ENCODE measurements at regions not wholly inside any gene's neighbourhood (a gene's known extent, or its start where the extent isn't known, plus 50 kb on each side); places are given as distances from the start of the nearest gene placed in this dataset.
"Not testable (repeated sequence)": the region's sequence is repeated elsewhere in the genome, so short reads cannot be mapped to it uniquely, and the experiment has no call there.

- DNase-seq = no peak
These were observed 89.1 kb upstream of the LIFR start for GRCh38 chr5:38645508-38645907.

DNA sequence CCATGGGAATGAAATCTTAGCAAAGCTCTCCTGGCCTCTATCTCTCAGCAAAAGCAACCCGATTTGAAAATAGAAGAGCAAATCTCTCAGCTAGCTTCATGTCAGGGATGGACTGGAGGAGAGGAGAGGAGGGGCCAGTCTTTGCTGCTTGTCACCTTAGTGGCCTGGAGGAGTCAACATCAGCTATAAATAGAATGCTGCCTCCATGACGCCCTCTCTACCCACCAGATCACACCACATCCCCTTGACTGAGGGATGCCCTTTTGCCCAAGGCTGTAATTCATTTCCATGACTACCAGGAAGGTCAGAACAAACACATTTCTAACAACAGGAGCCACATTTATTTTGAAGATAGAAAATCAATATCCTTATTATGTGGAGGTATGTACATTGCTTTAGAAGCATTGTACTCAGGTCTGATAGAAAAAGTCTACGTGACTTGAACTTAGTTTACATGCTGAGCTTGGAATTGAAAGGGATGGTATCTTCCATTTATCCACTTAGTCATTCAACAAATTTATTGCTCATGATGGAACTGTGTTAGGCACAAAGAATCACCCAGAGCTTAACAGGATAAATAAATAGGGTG is 92.4 kb upstream of the LIFR start:
- DNase-seq = peak; percentile 95

DNA sequence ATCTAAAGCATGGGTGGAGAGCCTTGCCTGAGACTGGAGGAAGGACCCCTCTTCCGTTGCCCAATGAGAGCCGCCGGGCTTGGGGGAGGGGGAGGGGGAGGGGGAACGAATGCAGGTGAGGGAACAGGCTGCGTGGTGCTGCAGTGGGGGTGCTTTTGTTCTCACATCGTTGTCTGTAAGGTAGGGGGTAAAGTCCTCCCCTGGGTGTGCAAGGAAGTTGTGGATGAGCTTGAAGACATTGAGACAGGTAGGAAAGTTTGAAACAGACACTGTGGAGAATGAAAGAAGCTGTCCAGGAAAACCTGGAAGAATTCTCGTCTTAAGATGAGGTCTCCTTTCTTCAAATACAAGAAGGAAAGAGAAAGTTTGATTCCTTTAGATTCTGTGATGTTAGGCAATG is 94.1 kb upstream of the LIFR start:
- no peak for DNase-seq

DNA sequence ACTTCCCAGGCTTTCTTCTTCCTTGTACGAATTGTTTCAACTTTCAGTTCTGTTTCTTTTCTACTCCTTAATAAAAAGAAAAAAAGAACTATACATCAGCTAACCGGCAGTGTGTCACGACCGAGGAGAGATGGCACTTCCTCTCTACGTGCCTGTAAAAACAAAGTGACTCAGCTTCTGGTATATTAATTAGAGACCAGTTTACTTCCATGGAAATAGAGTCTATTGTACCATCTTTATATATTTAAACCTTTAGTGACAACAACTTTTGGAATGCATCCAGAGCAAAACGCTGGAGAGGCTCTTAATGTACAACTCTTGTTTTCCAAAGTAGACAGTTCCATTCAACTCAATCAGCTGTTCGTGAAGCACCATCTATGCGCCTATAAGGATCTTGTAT is 94.5 kb upstream of the LIFR start:
- DNase-seq = no peak

GRCh38 chr5:38651806-38652205 is 95.4 kb upstream of the LIFR start:
- DNase-seq = no peak

GRCh38 chr5:38653389-38653788 is 96.9 kb upstream of the LIFR start:
- DNase-seq = no peak

GRCh38 chr5:38655691-38656090 is 99.2 kb upstream of the LIFR start:
- no peak for DNase-seq

DNA sequence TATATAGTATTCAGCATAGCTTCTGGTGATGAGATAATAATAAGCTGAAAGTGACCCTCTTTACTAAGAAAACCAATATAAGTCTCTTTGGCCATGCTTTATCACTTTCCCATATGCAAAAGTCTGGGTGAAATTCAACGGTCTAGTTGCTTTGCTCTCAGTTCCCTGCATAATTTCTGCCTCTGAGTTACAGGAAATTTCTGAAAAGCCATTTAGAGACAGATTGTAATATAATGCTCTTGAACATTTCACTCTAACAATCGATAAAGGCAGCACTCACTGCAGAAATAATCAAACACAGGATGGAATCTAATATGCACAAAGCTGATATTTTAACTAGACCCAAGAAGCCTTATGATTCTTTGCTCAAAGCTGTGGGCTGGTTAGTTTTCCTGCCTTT is 100.1 kb upstream of the LIFR start:
- no peak for DNase-seq

DNA sequence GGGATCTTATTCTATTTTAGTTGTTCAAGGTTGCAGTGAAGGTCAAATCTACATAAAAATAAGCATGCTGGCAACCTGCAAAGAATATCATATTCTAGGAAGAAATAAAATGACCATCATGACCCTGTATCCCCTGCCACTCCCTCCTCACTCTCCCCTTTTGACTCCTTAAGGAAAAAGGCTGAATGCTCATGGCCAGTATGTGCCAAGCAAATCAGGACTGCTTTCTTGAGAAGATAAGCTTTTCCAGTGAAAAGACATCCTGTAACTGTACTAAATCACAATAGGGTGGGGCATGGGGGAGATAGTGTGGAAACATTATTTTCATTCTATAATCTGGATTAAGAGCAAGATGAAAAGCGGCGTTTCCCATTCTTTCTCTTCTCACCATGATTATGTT is 100.6 kb upstream of the LIFR start:
- DNase-seq = no peak

GRCh38 chr5:38660194-38660668 is 103.8 kb upstream of the LIFR start:
- DNase-seq = peak; percentile 99

DNA sequence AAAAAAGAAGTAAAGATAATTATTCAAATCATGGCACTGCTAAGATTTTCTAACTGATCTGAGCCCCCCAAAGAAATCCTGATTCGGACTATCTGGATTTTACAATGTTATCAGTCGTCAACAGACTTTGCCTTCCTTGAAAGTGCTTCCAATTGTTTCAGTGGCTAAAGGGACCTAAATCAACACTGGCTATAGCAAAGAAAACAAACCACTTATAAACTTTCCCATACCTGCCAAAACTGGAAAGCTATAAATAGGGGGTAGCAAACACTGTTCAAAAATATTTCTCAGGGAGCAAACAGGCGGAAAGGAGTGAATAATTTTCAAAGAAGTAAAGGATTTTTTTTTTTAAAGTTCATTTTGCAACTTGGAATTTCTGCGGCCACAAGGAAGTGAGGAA is 105.6 kb upstream of the LIFR start:
- DNase-seq = no peak

GRCh38 chr5:38663249-38663648 is 106.8 kb upstream of the LIFR start:
- no peak for DNase-seq

DNA sequence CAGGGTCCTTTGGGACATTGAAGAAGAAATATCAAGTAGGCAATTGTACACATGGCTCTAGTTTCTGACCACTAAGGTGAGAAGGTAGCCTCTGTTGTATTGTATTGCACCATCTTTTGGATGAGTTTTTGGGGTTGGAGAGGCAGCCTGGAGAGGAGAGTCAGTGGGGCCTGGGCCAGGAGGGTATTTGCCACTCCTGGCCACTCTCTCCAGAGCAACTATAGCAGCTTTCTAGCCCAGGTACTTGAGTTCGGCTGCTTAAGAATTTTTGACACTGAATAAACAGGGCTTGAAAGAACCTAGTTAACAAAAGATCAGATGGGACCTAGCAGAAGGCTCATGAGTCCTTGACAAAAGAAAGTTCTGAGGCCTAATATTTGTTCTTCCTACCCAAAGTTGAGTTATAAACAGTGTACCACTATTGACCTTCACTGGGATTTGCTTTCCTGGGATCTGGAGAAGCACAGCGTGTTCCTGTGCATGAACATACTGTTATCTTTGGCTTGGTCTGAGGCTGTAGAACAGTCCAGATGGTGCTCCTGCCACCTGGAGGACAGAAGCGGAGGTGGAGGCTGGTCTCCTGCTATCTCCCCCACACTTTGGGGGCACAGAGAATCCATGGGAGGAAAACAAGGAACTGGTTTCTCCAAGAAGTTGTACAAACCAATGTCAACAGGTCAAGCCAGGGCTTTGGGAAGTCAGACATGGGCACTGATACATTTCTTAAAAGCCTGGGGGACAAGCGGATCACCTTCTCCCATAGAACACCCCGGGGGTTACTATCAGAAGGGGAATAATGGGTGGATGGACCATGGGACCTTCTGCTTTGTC is 110.4 kb upstream of the LIFR start:
- DNase-seq = no peak

- no peak for DNase-seq
These were observed 111.0 kb upstream of the LIFR start for GRCh38 chr5:38667499-38667776.

GRCh38 chr5:38669361-38669880 is 113.0 kb upstream of the LIFR start:
- DNase-seq = no peak

DNA sequence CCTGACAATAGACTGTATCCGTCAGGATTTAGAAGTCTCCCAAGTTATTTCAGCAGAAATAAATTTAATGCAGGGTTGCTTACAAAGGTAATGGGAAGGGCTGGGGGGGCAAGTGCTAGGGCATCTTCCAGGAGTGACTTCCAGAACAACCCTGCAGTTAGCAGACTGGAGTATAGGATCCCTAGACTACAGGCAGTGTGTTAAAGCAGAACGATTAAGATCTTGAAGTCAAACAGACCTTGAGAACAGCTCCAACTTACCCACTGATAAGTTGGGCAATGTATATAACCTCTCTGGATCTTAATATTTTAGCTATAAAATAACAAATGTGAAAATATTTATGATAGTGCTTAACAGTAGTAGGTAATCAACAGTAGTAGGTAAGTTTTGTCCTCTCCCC is 113.6 kb upstream of the LIFR start:
- DNase-seq = no peak

DNA sequence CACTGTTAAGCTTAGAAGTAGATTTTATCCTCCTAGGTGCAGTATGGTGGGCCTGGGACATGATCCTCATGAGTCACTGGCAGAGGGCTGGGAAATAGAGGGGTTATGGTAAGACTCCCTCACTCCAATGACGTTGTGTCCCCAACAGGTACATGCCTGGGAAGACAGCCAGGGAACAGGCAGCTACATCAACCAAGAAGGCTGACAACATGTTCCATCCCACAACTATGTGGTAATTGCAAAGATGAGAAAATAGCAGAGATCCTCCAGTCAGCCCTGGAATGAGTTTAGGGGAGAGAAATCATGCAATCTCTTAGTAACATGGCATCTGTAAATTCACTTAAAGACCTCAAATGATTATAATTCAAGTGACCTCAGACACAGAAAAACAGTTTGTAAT is 114.4 kb upstream of the LIFR start:
- DNase-seq = no peak

DNA sequence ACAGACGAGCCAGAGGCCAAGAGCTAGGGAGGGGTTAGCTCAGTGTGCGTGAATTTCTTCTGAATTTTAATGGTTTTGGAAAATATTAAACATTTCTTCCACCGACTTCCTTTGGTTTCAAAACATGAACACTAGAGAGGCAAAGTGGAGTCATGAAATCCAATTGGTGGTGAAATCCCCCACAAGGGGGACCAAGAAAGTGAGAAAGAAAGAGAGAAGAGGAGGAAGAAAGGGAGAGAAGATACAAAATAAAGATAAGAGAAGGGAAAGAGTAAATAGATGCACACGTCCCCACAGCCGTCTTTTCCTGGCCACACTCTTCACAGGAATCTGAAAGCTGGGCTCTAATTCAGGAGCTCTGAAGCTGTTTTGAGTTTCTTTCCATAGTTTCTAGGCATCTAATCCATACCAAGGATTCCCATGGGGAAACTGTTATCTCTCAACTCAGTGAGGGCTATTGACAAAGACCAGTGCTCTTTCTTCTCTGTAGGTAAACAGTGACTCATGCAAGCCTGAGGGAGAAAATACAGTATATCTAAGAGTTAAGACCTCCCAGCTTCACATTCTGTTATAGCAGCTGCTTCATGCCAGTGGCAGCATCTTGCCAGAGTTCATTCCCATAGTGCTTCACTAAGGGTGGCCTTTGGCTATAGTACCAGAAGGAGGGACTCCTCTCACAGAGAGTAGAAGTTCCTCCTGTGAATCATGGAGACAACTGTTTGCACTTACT is 115.8 kb upstream of the LIFR start:
- no peak for DNase-seq

DNA sequence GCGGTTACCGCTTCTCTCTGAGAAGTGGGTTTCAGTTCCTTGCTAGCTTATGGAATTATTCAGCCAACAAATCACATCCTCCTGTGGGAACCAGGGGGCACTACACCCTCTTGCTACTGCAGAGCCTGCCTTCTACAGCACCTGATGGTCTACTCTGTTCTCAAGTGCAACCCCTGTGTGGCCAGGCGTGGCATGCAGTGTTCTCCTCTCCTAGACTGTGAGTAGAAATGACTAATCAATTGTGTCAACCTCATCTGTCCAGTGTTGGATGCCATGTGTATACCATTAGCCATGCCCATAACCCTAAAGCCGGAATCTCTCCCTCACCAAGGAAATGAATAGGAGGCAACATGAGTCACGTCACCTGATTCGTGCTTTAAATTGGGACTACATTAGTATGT is 117.2 kb upstream of the LIFR start:
- DNase-seq = no peak

GRCh38 chr5:38675443-38675842 is 119.0 kb upstream of the LIFR start:
- DNase-seq = no peak

- no peak for DNase-seq
These were observed 121.2 kb upstream of the LIFR start for GRCh38 chr5:38677636-38678035.

DNA sequence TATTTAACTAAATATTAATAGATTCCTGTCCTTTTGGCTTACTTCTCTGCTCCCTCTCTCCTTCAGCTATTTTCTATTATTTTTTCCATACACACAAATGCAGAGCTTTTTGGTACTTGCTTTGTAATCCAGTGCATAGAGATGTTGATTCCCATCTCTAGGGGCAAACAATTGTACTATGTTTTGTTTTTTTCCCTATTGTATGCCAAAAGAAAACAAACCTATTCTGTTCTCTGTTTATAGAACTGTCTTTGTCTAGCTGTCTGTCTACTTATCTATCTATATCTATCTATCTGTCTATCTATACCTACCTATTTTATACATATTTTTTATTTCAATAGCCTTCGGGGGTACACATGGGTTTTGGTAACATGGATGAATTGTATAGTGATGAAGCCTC is 121.6 kb upstream of the LIFR start:
- no peak for DNase-seq

DNA sequence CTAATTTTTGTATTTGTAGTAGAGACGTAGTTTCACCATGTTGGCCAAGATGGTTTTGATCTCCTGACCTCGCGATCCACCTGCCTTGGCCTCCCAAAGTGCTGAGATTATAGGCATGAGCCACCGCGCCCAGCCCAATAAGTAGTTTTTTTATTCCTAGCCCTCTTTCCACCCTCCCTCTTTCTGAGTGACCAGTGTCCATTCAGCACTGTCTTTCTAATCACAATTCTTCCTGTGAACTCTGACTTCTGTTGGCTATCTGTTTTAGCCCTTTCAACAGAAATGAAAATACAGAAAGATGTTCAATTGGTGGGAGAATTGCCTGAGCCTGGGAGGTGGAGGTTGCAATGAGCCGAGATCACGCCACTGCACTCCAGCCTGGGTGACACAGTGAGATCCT is 122.3 kb upstream of the LIFR start:
- DNase-seq = not testable (repeated sequence)

Data from NCI-H2227 treated with DMSO at 0.1 percent for 48 hours (cell line).